ENCODE measurements at regions not wholly inside any gene's neighbourhood (a gene's known extent, or its start where the extent isn't known, plus 50 kb on each side); places are given as distances from the start of the nearest gene placed in this dataset.

DNA sequence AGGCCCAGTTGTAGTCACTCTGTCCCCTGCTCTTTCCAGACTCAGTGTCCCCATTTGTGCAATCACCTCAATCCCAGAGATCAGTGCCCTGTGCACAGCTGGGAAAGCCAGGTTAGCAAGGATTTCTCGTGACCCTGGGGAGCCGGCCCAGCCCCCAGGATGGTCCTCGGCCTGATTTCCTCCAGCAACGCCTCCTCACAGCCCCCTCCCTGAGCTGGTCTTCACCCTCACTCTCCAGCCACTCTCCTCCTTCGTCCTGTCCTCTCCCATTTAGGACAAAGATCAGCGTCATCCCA is 194.8 kb upstream of the C14orf180 start:
- peak; percentile 44 for DNase-seq (ENCODE audit: insufficient read length, low spot score, missing footprints)
- no peaks in the 10 kb centered on the region for H3K79me2 ChIP-seq (ENCODE audit: insufficient read depth, low read length)
- no peaks in the 10 kb centered on the region for H3K9me3 ChIP-seq (ENCODE audit: low read depth, low read length)
- H3K27me3 ChIP-seq (ENCODE audit: insufficient read depth, low read length), result no peaks in the 10 kb centered on the region
- H3K4me3 ChIP-seq (ENCODE audit: insufficient read depth, low read length), result no peak overlapping the region
- TF ChIP-seq, protein P1, sequence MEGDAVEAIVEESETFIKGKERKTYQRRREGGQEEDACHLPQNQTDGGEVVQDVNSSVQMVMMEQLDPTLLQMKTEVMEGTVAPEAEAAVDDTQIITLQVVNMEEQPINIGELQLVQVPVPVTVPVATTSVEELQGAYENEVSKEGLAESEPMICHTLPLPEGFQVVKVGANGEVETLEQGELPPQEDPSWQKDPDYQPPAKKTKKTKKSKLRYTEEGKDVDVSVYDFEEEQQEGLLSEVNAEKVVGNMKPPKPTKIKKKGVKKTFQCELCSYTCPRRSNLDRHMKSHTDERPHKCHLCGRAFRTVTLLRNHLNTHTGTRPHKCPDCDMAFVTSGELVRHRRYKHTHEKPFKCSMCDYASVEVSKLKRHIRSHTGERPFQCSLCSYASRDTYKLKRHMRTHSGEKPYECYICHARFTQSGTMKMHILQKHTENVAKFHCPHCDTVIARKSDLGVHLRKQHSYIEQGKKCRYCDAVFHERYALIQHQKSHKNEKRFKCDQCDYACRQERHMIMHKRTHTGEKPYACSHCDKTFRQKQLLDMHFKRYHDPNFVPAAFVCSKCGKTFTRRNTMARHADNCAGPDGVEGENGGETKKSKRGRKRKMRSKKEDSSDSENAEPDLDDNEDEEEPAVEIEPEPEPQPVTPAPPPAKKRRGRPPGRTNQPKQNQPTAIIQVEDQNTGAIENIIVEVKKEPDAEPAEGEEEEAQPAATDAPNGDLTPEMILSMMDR (IDR thresholded peaks at IDR 0.05; ENCODE audit: extremely low read depth, low read depth, low read length), result no peak
- H2AFZ ChIP-seq (ENCODE audit: low read length), result no peak overlapping the region
- H4K20me1 ChIP-seq (ENCODE audit: insufficient read depth, low read length), result no peaks in the 10 kb centered on the region
- H3K4me2 ChIP-seq (ENCODE audit: insufficient read depth, low read length), result no peak overlapping the region
- no peaks in the 10 kb centered on the region for H3K4me1 ChIP-seq (ENCODE audit: insufficient read depth, low read length)
- no peaks in the 10 kb centered on the region for H3K36me3 ChIP-seq (ENCODE audit: insufficient read depth, low read length)
- no peak overlapping the region for H3K27ac ChIP-seq (ENCODE audit: low read depth, low read length)

DNA sequence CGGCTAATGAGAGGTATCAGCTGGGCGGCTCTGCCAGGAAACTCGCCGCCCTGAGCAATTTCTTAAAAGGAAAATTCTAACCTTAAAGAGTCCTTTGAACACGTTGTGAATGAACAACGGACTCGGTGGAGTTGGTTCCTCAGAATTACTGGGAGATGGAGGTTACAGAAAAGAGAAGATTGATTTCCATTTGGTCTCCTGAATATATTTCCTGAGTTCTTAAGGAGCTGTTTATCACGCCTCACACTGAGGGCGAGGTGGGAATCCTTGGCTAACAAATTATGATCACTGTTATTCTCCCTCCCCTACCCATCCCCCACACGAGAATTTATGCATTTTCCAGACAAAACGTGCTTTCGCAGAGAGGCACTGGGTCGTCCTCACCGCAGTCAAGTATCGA is 194.5 kb upstream of the C14orf180 start:
- no peaks in the 10 kb centered on the region for H3K9me3 ChIP-seq (ENCODE audit: low read depth, low read length)
- no peaks in the 10 kb centered on the region for H3K79me2 ChIP-seq (ENCODE audit: insufficient read depth, low read length)
- no peak overlapping the region for H3K4me3 ChIP-seq (ENCODE audit: insufficient read depth, low read length)
- TF ChIP-seq, protein P1 (IDR thresholded peaks at IDR 0.05; ENCODE audit: extremely low read depth, low read depth, low read length), result no peak
- no peak overlapping the region for H2AFZ ChIP-seq (ENCODE audit: low read length)
- H4K20me1 ChIP-seq (ENCODE audit: insufficient read depth, low read length), result no peaks in the 10 kb centered on the region
- H3K36me3 ChIP-seq (ENCODE audit: insufficient read depth, low read length), result no peaks in the 10 kb centered on the region
- peak; percentile 82 for DNase-seq (ENCODE audit: insufficient read length, low spot score, missing footprints)
- no peaks in the 10 kb centered on the region for H3K27me3 ChIP-seq (ENCODE audit: insufficient read depth, low read length)
- H3K27ac ChIP-seq (ENCODE audit: low read depth, low read length), result no peak overlapping the region
- no peaks in the 10 kb centered on the region for H3K4me1 ChIP-seq (ENCODE audit: insufficient read depth, low read length)
- no peak overlapping the region for H3K4me2 ChIP-seq (ENCODE audit: insufficient read depth, low read length)

DNA sequence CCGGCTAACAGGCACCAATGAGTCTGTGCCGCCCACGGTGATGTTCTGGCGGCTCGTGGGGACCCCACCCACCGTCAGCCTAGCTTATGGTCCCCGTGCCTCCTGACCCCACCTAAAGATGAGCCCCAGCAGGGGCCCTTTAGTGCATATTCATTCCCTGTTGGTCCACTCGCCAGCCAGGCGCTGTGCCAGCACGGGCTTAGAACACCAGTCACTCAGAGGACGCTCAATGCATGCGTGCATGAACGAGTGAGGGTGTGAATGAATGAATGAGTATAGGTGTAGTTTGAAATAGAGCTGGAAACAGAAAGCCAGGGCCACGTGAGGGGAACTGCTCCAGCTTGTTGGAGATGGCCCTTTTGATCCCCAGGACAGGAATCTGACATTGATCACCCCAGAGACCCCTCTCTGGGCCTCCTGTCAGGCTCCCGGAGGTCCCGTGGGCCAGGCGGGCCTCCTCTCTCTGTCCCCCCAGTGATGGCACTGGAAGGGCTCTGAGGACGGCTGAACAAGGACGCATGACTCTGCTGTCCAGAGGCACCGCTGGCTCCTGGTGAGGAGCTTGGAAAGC is 193.9 kb upstream of the C14orf180 start:
- no peak overlapping the region for H2AFZ ChIP-seq (ENCODE audit: low read length)
- TF ChIP-seq, protein P1 (IDR thresholded peaks at IDR 0.05; ENCODE audit: extremely low read depth, low read depth, low read length), result no peak
- no peak overlapping the region for H3K4me3 ChIP-seq (ENCODE audit: insufficient read depth, low read length)
- no peaks in the 10 kb centered on the region for H3K9me3 ChIP-seq (ENCODE audit: low read depth, low read length)
- no peaks in the 10 kb centered on the region for H3K27me3 ChIP-seq (ENCODE audit: insufficient read depth, low read length)
- H3K79me2 ChIP-seq (ENCODE audit: insufficient read depth, low read length), result no peaks in the 10 kb centered on the region
- no peaks in the 10 kb centered on the region for H3K36me3 ChIP-seq (ENCODE audit: insufficient read depth, low read length)
- no peaks in the 10 kb centered on the region for H4K20me1 ChIP-seq (ENCODE audit: insufficient read depth, low read length)
- no peaks in the 10 kb centered on the region for H3K4me1 ChIP-seq (ENCODE audit: insufficient read depth, low read length)
- H3K4me2 ChIP-seq (ENCODE audit: insufficient read depth, low read length), result no peak overlapping the region
- H3K27ac ChIP-seq (ENCODE audit: low read depth, low read length), result no peak overlapping the region
- DNase-seq (ENCODE audit: insufficient read length, low spot score, missing footprints), result peak; percentile 56

DNA sequence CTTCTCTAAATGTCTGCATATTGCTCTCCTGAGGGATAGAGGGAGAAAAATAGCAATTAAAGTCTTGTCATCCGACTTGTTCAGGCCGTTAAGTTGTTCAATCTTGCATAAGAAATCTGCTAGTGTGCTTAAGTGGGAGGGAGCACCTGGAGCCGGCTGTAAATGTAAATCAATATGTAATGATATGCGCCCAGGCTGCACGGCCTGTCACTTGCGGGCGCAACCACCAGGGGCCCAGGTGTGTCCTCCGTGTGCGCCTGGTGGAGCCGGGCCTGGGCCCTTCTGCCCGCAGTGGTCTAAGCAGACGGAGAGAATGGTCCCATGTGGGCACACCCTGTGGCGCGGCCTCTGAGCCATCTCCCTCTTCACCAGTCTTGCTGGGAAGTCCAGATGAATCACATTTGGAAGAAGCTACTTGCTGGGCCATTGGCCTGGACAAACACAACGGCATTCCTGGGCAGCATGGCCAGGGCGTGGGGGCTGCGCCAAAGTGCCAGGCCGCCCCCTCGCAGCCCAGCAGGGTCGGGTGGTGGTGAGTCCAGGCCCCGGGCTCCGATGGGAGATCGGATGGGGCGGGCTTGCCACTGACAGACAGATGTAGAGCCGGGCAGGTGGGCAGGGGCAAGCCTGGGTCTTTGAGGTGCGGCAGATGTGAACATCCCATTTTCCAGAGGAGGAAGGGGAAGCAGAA is 193.3 kb upstream of the C14orf180 start:
- TF ChIP-seq, protein P1 (IDR thresholded peaks at IDR 0.05; ENCODE audit: extremely low read depth, low read depth, low read length), result no peak
- no peaks in the 10 kb centered on the region for H3K36me3 ChIP-seq (ENCODE audit: insufficient read depth, low read length)
- no peaks in the 10 kb centered on the region for H3K79me2 ChIP-seq (ENCODE audit: insufficient read depth, low read length)
- no peak overlapping the region for H3K4me2 ChIP-seq (ENCODE audit: insufficient read depth, low read length)
- H3K4me1 ChIP-seq (ENCODE audit: insufficient read depth, low read length), result no peaks in the 10 kb centered on the region
- H2AFZ ChIP-seq (ENCODE audit: low read length), result no peak overlapping the region
- no peaks in the 10 kb centered on the region for H3K27me3 ChIP-seq (ENCODE audit: insufficient read depth, low read length)
- H4K20me1 ChIP-seq (ENCODE audit: insufficient read depth, low read length), result no peaks in the 10 kb centered on the region
- H3K9me3 ChIP-seq (ENCODE audit: low read depth, low read length), result no peaks in the 10 kb centered on the region
- H3K27ac ChIP-seq (ENCODE audit: low read depth, low read length), result no peak overlapping the region
- peak; percentile 54 for DNase-seq (ENCODE audit: insufficient read length, low spot score, missing footprints)
- H3K4me3 ChIP-seq (ENCODE audit: insufficient read depth, low read length), result no peak overlapping the region
